Heart left ventricle (tissue), 16 donors: ENCODE measurements at regions not wholly inside any gene's neighbourhood (a gene's known extent, or its start where the extent isn't known, plus 50 kb on each side); places are given as distances from the start of the nearest gene placed in this dataset.

Source experiments
- ATAC-seq, 4 donors: fragments of 200-7000 bp; cut with Tn5 transposase; one replicate each; pipeline ENCODE4 v1.9.1; 2020 to 2022; ENCODE audit warnings: moderate library complexity in 4 of 4, mild to moderate bottlenecking in 3 of 4, moderate number of reproducible peaks in 1 of 4
- DNase-seq, 5 donors: peaks; one replicate each; pipeline ENCODE4 v3.0.0-alpha.2; 2020
- H3K27ac ChIP-seq, 12 donors: fragments of 200-600 bp; sonication (generic) in 4 of 12; one replicate each; pipeline versions ENCODE4 v1.5.0 to v1.8.0; 2016 to 2022; ENCODE audit warnings: mild to moderate bottlenecking in 2 of 12
- H3K27me3 ChIP-seq, 9 donors: fragments of 200-600 bp; sonication (generic) in 2 of 9; one replicate each; pipeline versions ENCODE4 v1.5.1 to v1.8.0; 2016 to 2022; ENCODE audit warnings: mild to moderate bottlenecking in 3 of 9
- H3K36me3 ChIP-seq, 9 donors: fragments of 200-600 bp; sonication (generic) in 2 of 9; one replicate each; pipeline versions ENCODE4 v1.5.0 to v1.8.0; 2018 to 2022; ENCODE audit warnings: mild to moderate bottlenecking in 2 of 9
- H3K4me1 ChIP-seq, 12 donors: fragments of 200-600 bp; sonication (generic) in 4 of 12; one replicate each; pipeline versions ENCODE4 v1.5.0 to v1.8.0; 2016 to 2022; ENCODE audit warnings: mild to moderate bottlenecking in 3 of 12
- H3K4me3 ChIP-seq, 12 donors: fragments of 200-600 bp; sonication (generic) in 4 of 12; one replicate each; pipeline versions ENCODE4 v1.5.0 to v1.8.0; 2017 to 2022; ENCODE audit warnings: mild to moderate bottlenecking in 9 of 12, moderate library complexity in 4 of 12
- H3K9me3 ChIP-seq, 12 donors: fragments of 200-600 bp; sonication (generic) in 4 of 12; one replicate each; pipeline versions ENCODE4 v1.5.0 to v1.8.0; 2016 to 2022; ENCODE audit warnings: mild to moderate bottlenecking in 1 of 12
- POLR2A ChIP-seq, 2 donors: fragments of 450-650 bp; IDR thresholded peaks; one replicate each; pipeline ENCODE4 v1.6.1; 2017; ENCODE audit warnings: antibody characterized with exemption in 2 of 2, mild to moderate bottlenecking in 2 of 2, moderate library complexity in 2 of 2
- WGBS, 4 donors: extraction: QIAGEN DNeasy Blood & Tissue Kit in 2 of 4; methylation state at CpG; one replicate each; pipeline versions ENCODE4 v1.1.5 to v1.1.7; 2013 to 2018; 5-methylcytosine and 5-hydroxymethylcytosine counted together
- intact Hi-C, 10 donors: fragments of 100-400 bp; cut with DNase I; formaldehyde crosslinking; loops; one replicate each; pipeline versions ENCODE4 v1.11.1 to v1.14.2; 2022
- TF ChIP-seq, protein P1 (sequence below), 12 donors: fragments of 200-600 bp; sonication (generic) in 4 of 12; IDR thresholded peaks; one replicate each; pipeline versions ENCODE4 v1.5.0 to v1.8.0; 2018 to 2022; ENCODE audit warnings: antibody characterized with exemption in 12 of 12, mild to moderate bottlenecking in 5 of 12
- donor health status: ischemic (EF 13 %, LVEDD 7.1; RV severe dilation, severe dysfunction).
- donor health status: healthy with polysubstance abuse.
- donor health status: DM: no; HTN: yes; CAD: no.
- donor health status: DM: no; HTN: no; CAD: no.
- donor health status: ischemic (EF 25% LVEDD 6.9; RV normal size, moderate dysfunction).
- donor health status: ischemic (EF 25% LVEDD 5.7; RV mildly dilated, moderate dysfunction).
- donor health status: healthy.
- donor health status: DM: yes; HTN: yes; CAD: no.
- donor health status: ischemic (EF 35%, LVEDD 5.7; RV mildly dilated, moderate dysfunction).
- donor health status: nonischemic (EF 11% LVEDD 7.7; RV severe dilation, severe dysfunction).
- donor health status: DM: yes; HTN: yes; CAD: no.
- donor health status: PGD.
- donor health status: ischemic (EF 29% LVEDD 5.4; RV normal size, mild dysfunction).
- donor health status: nonischemic (EF 23%, LVEDD 6.1; RV moderate dilation, normal function).

DNA sequence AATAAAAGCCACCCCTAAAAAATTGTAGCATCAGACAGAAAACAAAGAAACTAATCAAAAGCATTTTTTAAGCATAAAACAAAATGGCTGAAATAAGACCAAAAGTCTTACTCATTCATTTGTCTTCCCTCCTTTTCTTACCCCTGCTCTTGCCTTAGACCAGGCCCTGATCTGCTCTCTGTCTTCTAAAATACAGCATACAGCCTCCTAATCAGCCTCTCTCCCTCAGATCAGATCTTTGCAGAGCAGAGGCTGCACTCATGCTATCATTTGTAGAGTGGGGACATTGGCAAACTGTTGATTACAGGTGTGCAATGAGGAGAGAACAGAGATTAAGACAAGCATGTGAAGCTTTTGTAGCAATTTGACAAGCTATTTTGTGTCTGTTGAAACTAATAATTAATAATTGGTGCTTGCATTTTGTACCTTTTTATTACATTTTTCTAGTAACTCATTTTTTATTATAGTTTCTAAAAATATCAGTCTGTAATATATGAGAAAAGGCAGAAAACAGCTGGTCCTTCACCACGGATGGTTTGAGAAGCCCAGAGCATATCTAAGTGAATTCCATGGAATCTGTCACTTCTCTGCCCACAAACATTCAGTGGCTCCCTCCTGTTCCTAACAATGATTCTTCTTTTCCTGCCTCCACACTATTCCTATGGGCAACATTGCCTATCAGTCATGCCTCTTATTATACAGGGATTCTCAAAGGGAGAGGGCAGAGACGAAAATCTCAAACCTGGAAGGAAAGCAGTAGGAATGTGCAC lies 286.2 kb upstream of the STT3B start:
- H3K27me3 ChIP-seq: no peaks in the 10 kb centered on the region
- H3K9me3 ChIP-seq: no peaks in the 10 kb centered on the region
- DNase-seq: no peak
- TF ChIP-seq, protein P1, sequence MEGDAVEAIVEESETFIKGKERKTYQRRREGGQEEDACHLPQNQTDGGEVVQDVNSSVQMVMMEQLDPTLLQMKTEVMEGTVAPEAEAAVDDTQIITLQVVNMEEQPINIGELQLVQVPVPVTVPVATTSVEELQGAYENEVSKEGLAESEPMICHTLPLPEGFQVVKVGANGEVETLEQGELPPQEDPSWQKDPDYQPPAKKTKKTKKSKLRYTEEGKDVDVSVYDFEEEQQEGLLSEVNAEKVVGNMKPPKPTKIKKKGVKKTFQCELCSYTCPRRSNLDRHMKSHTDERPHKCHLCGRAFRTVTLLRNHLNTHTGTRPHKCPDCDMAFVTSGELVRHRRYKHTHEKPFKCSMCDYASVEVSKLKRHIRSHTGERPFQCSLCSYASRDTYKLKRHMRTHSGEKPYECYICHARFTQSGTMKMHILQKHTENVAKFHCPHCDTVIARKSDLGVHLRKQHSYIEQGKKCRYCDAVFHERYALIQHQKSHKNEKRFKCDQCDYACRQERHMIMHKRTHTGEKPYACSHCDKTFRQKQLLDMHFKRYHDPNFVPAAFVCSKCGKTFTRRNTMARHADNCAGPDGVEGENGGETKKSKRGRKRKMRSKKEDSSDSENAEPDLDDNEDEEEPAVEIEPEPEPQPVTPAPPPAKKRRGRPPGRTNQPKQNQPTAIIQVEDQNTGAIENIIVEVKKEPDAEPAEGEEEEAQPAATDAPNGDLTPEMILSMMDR (IDR thresholded peaks at IDR 0.05): no peak
- TF ChIP-seq POLR2A (IDR thresholded peaks at IDR 0.05): no peak
- intact Hi-C loops: no loop called here
- H3K4me3 ChIP-seq: no peak overlapping the region
- 51 to 68% (median 54%) methylated on average over 2 of the region's 2 CpGs for WGBS, 4 donors
- H3K27ac ChIP-seq: no peak overlapping the region
- no peaks in the 10 kb centered on the region for H3K4me1 ChIP-seq
- no peaks in the 10 kb centered on the region for H3K36me3 ChIP-seq
- no peak for ATAC-seq

DNA sequence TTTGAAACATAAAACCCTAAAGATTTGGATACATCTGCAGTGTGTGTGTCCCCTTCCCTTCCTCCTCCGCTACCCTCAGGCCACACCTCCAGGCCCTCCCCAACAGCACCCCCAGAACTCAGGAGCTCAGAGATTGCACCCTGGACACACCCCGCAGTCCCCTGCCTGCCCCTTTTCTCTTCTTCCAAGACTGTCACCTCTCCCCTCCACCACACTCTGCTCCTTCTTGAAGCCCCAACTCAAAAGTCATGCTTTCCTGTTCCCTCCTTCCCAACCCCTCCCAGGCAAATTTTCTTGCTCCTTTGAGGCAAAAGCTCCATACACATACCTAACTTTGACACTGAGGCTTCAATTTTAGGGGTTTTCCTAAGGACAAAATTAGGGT lies 285.7 kb upstream of the STT3B start:
- WGBS, 4 donors: 86 to 98% (median 92%) methylated on average over 2 of the region's 2 CpGs
- TF ChIP-seq, protein P1 (IDR thresholded peaks at IDR 0.05): no peak
- Histone ChIP-seq H3K27ac (no peak overlapping the region), H3K27me3 (no peaks in the 10 kb centered on the region), H3K4me1 (no peaks in the 10 kb centered on the region), H3K4me3 (no peak overlapping the region), H3K9me3 (no peaks in the 10 kb centered on the region), H3K36me3 (no peaks in the 10 kb centered on the region)
- ATAC-seq: no peak
- intact Hi-C loops: no loop called here
- no peak for DNase-seq

DNA sequence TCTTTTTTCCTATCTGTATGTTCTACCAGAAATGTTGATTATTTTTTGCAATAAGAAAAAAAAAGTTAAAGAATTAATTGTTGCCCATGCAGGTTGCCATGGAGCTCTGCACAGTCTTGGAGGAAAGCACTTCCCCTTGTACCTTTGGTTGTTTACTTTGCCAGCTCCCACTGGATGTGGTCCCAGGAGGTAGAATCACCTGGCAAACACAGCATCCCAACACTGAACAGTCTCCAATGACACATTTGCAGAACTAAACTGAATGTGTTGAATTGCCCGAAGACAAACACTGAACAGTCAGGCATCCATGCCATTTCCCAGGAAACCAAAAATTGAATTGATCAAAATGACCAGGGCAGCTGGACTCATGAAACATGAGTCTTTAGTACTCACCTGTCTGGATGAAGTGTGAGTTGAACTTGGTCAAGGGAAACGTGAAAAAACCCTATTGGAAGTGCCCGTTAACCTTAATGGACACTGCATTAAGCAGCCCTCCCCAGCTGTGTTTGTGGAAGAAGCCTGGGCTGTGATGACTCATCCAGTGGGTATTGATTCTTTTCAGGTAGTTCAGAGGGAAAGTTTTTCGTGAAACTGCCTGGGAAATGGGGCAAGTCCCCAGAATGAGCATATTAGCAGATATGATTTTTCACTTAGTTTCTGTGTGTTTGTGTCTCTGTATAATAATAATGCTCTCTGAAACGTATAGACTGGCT lies 284.7 kb upstream of the STT3B start:
- intact Hi-C loops: no loop called here
- 80 to 84% (median 82%) methylated on average over 5 of the region's 5 CpGs for WGBS, 4 donors

DNA sequence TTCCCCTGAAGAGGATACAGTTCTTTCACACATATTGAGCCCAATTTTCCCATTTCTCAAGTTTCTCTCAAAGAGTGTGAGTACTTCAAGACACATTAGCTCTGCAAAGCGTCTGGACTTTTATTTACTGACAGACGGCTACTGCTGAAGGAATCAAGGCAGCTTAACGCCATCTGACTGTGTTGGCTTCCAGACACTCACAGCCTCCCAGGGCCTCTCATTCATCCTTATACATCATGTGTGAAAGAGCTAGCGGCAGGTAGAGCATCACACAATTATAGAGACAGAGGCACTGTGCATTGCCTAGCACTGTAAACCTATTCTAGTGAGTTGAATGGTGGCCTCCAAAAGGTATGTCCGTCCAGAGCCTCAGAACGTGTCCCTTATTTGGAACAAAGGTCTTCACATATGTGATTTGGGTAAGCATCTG lies 284.1 kb upstream of the STT3B start:
- Histone ChIP-seq H3K27ac (no peak overlapping the region), H3K4me3 (no peak overlapping the region), H3K27me3 (no peaks in the 10 kb centered on the region), H3K36me3 (no peaks in the 10 kb centered on the region), H3K4me1 (no peaks in the 10 kb centered on the region), H3K9me3 (no peaks in the 10 kb centered on the region)
- ATAC-seq: no peak
- WGBS, 4 donors: 83 to 93% (median 87%) methylated on average over 6 of the region's 6 CpGs
- TF ChIP-seq, protein P1 (IDR thresholded peaks at IDR 0.05): no peak
- TF ChIP-seq POLR2A (IDR thresholded peaks at IDR 0.05): no peak
- no peak for DNase-seq
- intact Hi-C loops: no loop called here

More for the DNA sequence above, 284.7 kb upstream of the STT3B start:
- Histone ChIP-seq H3K27me3 (no peaks in the 10 kb centered on the region), H3K27ac (no peak overlapping the region), H3K4me3 (no peak overlapping the region), H3K36me3 (no peaks in the 10 kb centered on the region), H3K4me1 (no peaks in the 10 kb centered on the region), H3K9me3 (no peaks in the 10 kb centered on the region)
- ATAC-seq: no peak
- no peak for DNase-seq
- no peak for TF ChIP-seq POLR2A (IDR thresholded peaks at IDR 0.05)
- TF ChIP-seq, protein P1 (IDR thresholded peaks at IDR 0.05): no peak
